Stimulated activated CD8-positive, alpha-beta memory T cell treated with anti-CD3 and anti-CD28 coated beads, Interleukin-4, amount 100 ng/mL, for 1 hour (primary cell): ENCODE measurements at regions not wholly inside any gene's neighbourhood (a gene's known extent, or its start where the extent isn't known, plus 50 kb on each side); places are given as distances from the start of the nearest gene placed in this dataset.
"Not testable (repeated sequence)": the region's sequence is repeated elsewhere in the genome, so short reads cannot be mapped to it uniquely, and the experiment has no call there.

Source experiments
- DNase-seq, 2 donors: peaks; one replicate each; pipeline ENCODE4 v3.0.0-alpha.2; 2020; ENCODE audit warnings: low read depth in 2 of 2, low spot score in 1 of 2

DNA sequence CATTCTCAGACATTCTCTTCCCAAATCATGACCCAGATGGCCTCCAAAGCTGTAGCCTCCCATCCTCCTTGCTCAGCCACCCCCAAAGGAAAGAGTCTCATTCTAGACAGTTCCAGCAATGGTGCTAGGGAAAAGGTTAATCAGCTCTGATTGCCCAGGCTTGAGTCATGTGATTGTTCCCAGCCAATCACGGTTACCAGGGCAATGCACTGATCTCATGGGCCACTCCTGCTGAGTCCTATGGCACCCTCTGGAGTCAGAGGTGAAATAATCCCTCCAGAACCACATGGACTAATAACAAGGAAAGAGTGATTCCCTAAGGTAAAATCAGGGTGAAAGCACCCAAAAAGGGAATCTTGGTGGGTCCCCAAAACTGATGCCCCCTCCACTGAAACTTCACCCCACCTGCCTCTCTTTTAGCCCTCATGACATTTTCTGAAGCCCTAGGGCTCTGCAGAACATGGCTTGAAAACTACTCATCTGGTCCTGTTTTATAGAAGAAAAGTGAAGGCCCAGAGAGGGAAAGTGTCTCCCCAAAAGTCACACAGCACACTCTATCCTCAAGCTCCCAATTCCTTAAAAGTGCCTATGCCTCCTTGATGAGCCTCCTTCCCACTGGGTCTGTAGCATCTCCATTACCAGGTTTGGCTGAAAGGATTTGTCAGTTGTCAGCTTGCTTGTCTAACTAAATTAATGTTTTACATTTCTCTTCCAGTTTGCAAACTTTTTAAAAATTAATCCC lies 203.7 kb downstream of the MN1 start:
- no peak for DNase-seq

DNA sequence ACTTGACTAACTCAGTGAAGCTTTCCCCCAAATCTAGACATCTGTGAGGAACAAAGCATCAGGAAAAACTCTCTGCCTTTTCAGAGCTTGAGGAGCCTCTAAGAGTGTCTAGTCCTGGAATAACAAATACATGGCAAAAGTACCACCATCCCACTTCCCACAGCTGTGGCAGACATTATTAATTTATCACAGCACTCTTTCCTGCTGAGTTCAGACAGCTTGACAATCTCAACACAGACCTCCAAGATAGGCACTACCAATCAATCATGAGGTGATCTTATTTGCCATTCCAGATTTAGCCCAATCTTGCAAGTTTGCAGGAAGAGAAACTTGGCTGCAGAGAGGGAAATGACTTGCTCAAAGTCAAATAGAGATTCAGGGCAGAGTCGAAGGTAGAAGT lies 202.8 kb downstream of the MN1 start:
- no peak for DNase-seq

DNA sequence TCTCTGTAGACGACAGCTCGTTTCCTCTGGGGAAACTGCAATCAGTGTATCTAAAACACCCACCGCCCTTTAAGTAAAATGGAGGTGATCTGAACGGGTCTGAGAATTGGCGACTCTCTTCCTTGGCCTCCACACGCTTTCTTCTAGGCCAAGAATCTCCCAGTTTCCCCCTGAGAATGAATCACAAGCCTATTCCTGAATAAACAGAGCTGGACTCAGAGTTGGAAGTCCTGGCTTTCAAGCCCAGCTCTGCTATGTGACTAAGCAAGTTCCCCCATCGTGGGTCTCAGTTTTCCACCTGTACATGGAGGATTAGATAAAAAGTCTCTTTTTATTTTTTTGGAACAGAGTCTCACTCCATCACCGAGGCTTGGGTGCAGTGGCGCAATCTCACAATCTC lies 200.4 kb downstream of the MN1 start:
- DNase-seq: no peak

DNA sequence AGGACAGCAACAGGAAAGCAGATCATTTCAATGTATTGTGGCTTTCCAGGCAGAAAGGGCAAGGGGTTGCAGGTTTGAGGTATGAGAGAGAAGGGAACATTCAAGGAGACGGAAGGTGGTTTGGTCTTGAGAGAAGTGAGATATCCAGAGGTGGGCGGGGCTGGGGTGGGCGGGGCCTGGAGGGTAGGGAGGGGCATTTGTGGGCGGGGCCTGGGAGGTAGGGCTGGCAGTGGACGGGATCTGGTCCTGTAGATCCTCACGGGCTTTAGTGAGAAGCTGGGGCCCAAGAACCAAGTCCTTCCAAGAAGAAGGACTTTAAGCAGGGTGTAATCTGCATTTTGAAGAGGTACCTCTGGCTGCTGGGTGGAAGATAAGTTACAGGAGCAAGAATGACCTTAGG lies 199.2 kb downstream of the MN1 start:
- no peak for DNase-seq

DNA sequence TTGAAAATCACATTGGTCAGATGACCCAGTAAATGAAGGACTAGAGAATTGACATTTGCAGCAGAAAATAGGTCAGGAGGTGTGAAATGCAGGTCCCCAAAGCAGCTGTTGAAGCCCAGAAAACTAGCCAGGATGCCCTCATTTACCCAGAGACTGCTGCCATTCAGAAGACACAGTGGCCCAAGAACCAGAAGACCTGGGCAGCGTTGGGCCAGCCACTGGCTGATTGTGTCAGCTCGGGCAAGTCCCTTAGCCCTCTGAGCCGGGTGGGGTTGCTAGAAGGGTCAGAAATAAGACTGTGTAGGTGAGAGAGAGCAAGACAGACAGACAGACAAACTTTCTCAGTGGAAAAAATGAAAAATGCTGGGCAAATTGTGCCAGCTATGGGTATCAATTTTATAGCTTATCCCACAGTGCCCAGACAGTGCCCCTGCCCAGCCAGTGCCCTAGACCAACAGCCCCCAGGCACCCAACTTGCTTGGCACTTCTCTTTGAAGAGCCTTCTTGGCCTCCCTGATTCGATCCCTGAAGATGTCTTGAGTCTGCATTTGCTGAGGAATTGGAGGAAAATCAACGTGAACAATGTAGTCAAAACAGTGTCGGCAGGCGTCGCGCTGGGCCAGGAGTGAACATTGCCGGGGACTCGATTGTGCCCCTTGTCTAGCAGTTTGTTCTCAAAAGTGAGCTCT lies 198.3 kb downstream of the MN1 start:
- DNase-seq: no peak

DNA sequence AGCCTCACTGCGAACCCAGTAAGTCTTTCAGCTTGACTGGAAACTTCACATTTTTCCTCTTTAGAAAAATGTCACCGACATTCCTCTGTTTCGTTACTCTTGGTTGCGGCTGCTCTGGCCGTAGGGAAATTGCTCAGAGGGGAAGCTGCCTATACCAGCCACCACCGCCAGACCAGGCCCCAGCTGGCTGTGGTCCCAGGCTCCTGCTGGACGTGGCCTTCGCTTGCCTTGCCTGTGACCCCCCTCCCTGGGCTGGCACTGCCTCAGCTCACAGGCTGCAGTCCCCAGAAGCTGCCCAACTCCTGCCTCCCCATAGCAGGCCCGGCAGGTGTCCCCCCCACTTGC lies 197.8 kb downstream of the MN1 start:
- DNase-seq: no peak

DNA sequence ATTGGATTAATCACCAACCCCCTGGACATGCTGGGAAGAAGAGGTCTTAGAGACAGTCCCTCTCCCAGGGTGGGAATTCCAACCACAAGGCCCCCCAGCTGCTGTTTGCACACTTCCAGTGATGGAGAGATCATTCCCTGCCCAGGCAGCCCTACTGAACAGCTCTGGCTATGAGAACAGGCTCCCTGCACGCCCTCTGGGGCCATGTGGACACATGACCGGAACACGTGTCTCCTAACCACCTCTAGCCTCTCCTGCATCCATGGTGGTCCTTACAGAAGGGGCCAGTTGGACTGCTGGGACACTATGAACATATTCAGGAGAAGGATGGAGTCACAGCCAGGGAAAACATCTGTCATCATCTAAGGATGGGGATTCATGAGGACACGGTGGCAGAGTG lies 196.2 kb downstream of the MN1 start:
- DNase-seq: no peak

DNA sequence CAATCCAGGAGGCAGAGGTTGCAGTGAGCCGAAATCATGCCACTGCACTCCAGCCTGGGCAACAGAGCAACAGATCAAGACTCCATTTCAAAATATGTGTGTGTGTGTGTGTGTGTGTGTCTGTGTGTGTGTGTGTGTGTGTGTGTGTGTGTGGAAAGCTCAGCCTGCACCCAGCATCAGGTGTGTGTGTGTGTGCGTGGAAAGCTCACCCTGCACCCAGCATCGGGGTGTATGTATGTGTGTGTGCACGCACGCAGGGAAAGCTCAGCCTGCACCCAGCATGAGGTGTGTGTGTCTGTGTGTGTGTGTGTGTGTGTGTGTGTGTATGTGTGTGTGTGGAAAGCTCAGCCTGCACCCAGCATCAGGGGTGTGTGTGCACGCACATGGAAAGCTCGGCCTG lies 193.8 kb downstream of the MN1 start:
- DNase-seq: not testable (repeated sequence)

DNA sequence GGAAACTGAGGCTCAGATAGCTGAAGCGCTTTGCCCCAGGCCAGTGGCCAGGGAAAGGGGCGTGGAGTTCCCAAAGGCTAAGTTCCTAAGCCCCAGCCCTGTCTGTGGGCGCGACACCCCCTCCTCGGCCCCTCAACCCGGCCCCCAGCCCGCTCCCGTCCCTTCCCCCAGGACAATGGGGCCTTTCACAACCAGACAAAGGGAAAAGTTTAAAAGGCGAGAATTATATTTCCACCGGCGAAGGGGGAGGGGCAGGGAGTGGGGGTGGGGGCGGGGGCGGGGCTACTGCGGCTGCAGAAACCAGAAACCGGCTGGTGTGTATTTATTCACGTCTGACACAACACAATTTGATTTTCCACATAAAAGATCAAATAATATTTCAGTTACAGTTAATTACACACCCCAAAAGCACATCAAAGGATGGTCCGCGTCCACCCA lies 192.1 kb downstream of the MN1 start:
- DNase-seq: no peak

DNA sequence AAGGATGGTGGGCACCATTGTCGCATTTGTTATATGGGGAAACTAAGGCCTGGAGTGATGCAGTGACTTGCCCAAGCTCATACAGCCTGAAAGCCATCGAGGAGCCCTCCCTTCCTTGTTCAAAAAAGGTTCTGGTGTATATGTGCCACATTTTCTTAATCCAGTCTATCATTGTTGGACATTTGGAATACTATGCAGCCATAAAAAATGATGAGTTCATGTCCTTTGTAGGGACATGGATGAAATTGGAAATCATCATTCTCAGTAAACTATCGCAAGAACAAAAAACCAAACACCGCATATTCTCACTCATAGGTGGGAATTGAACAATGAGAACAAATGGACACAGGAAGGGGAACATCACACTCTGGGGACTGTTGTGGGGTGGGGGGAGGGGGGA lies 191.4 kb downstream of the MN1 start:
- DNase-seq: not testable (repeated sequence)

DNA sequence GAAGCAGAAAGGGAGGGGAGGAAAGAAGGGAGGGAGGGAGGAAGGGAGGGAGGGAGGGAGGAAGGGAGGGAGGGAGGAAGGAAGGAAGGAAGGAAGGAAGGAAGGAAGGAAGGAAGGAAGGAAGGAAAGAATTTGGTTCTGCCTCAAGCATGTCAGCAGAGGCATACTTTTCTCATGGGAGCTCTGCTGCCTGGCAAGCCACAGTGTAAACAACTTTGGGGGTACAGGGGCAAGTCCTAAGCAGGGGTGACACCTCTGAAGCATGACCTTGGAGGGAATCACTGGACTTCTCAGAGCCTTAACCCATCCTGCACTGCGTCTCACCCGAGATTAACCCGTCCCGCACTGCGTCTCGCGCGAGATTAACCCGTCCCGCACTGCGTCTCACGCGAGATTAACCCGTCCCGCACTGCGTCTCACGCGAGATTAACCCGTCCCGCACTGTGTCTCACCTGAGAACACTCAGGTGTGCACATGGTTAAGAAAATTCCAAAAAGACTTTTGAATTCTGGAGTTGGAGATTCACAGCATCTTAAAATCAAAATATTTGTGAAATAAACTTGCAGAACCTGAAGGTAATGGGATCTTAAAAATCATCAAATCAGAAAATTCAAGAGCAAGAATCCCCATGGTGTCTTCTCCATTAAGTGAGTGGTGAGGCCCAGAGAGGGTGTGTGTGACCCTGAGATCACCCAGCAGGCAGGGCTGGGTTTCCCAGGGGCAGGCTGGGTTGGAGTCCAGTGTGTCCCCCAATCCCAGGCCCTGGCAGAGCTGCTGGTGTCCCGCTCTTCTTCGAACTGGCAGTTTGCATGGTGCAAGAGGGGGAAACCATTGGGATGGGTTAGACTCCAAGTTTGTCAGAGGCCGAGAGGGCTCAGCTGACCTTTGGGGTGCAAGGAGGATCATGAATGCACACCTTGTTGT lies 190.4 kb downstream of the MN1 start:
- no peak for DNase-seq

DNA sequence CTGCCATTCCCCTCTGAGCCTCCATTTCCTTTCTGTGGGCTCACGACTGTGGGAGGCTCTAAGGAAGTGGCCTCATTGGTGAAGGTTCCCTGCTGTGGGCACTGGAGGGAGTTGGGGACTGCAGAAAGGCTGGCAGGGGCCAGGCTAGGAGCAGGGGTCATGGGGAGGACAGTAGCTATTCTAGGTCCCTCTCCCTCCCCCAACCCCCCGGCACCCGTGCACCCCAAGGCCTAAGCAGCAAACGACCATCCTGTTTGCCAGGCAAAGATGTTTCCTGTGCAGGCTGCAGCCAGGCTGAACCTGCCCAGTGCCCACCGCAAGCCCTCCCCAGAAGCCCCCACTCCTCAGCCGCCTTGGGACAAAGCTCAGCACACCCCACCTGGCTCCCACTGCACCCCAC lies 189.4 kb downstream of the MN1 start:
- no peak for DNase-seq

DNA sequence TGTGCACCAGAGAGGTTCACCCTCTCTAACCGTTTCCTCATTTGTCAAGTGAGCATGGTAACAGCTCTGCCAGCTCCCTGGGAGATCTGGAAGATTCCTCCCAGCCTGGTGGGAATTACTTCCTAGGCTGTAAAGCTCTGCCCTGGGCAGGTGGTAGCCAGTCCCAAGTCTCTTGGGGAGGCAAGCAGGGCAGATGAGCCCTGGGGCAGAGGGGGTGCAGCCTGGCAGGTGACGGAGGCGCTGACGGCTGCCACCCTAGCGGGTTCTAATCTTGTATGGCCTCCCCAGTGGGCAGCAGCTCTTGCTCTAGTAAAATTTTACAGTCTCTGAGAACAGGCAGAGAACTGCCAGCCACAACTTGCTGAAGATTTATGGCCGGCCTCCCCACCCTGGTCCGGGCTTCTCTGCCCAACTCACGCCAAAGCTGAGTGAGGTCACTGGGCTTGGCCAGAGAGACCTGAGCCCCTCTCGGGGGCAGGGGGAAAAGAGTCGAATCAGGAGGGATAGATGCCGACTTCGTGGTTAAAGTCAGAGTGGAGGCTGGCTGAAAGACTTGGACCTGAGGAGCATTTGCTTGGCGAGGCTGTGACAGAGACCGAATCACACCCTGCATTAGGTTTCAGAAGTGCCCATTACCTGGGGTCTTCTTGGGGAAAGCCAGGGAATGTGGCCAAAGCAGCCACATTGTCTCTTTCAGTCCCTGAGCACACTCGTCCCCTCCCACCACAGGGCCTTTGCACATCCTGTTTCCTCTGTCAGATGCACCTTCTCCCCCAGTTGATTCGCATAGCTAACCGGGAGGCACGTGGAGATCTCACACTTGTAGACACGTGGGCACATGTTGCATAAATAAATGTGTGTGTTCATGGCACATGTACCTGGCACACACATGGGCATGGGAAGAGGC lies 188.2 kb downstream of the MN1 start:
- DNase-seq: no peak

DNA sequence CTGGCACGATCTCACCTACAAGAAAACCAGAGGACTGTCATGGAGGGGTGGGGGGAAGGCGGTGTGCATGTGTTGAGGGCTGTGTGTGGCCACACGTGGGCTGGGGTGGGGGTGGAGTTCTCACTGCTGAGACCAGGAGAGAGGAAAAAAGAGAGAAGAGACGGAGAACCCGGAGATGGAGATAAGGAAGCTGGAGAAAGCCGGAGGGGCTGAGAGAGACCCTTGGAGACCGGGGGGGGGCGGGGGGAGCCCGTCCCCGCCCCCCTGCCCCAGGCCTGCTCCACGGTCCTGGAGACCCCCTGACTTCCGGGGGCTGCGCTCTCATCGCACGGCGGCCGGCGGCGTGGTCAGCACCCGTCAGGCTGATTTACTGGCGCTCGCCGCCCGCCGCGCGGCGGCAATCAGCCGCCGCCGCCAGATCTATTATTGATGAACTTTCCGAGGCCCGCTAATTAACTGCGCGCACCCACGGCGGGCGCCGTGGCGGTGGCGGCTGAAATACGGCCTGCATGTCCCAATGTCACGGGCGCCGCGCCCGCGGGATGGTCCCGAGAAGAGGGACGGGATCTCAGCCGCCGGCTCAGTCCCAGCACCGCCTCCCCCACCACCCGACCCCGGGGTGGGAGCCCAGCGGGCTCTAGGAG lies 187.4 kb downstream of the MN1 start:
- DNase-seq: no peak

DNA sequence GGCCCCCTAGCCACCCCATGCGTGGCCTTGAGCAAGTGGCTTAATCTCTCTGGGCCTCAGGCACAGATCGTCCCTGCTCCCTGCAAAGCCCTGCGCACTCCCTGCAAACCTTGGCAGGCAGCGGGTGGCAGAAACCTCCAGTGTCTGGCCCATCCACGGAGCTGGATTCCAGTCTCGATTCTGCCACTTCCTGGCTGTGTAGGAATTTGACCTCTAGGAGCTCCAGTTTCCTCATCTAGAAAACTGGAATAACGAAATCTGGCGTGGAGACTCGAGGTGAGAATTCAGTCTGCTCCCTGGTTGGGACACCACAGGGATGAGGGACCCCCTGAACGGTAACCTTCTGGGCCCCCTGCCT lies 186.9 kb downstream of the MN1 start:
- DNase-seq: no peak

DNA sequence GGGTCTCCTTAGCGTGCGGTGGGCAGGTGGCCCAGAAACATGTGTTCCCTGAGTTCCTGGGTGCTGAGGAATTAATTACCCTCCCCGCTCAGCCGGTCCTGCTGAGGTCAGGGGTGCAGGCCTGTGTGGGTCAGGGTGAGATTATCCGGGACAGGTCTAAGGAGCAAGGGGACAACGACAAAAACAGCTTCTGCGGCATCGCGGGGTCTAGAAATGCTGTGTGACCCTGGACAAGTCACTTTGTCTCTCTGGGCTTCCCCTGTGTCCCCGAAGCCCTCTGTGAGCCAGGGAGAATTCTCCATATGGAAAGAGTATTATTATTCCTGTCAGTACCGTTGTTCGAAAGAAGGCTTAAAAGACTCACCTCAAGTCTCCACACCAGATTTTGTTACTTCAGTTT lies 186.1 kb downstream of the MN1 start:
- DNase-seq: no peak

DNA sequence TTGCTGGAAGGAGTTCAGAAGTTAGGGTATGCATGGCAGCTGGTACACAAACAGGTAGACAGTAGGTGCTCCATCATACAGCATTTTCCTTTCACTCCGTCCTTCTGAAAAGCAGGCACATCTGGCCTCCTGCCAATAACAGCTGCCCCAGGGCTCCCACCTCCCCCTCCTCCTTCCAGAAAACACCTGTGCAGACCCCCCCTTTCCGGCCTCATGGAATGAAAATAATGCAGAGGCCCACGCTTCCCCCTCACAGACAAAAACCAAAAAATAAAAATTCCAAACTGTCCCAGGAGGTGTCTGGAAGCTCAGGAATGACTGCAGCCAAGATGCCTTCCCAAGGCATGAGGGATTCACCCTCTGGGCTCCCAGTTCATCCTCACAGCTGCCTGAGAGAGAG lies 185.5 kb downstream of the MN1 start:
- DNase-seq: no peak

DNA sequence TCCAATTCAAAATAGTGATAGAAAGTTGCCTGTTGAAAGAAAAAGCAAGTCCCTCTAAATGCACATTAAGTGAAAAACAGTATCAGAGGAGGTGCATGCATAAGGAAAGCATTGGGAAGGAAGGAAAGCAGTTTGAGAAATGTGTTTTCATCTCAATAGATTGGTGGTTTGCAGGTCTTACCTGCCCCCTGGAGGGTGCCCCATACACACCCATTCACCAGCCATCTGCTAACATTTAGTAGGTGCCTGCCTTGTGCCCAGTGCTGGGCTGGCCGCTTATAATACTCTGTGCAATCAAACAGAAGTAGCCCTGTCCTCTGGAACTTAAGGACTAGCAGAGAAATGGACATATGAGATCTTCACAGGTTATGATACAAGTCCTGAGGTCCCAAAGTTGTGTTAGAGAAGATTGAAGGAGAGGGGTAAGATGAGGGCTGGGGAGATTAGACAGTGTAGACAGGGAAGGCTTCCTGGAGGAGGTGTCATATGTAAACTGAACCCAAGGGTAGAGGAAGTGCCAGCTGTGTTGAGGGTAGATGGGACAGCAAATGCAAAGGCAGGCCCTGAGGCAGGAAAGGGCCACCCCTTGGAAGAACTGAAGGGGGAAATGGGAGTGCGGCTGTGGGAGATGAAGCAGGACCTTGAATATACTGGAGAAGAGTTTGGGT lies 184.2 kb downstream of the MN1 start:
- no peak for DNase-seq

DNA sequence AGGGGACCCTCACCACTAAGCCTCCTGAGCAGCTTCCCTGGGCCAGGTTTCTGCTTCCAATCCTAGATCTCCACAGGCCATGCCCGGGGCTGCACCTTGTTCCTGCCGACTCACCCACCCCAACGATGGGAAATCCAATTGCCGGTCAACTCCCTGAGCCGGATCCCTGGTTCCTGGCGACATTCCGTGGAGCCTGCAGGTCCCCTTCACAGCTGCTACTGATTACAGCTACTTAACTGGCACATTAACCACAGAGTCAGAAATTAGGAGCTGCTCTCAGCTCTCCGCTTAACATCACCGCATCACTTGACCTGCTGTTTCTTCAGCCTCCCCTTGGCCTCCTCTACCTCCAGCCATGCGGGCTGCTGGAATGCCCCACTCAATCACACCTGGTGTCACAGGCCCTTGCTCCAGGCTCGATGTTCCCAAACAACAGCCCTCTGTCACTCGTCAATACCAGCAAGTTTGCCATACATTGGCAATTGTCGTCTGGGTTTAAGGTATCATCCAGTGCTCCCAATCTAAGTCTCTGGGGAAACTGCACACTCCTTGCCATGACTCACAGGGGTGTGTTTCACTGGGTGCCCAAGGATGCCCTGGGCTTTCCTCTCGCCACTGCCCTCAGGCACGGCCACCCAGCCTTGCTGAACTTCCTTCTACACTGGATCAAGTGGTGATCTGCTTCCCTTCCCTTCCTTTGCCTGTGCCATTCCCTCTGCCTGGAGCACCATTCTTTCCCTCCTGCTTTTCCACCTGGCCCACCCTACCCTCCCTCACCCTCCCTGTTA lies 181.0 kb downstream of the MN1 start:
- no peak for DNase-seq
